ENCODE measurements at regions not wholly inside any gene's neighbourhood (a gene's known extent, or its start where the extent isn't known, plus 50 kb on each side); places are given as distances from the start of the nearest gene placed in this dataset.

GRCh38 chr15:70347321-70348225, 249.9 kb upstream of the TLE3 start:
- DNase-seq (ENCODE audit: low spot score): no peak

DNA sequence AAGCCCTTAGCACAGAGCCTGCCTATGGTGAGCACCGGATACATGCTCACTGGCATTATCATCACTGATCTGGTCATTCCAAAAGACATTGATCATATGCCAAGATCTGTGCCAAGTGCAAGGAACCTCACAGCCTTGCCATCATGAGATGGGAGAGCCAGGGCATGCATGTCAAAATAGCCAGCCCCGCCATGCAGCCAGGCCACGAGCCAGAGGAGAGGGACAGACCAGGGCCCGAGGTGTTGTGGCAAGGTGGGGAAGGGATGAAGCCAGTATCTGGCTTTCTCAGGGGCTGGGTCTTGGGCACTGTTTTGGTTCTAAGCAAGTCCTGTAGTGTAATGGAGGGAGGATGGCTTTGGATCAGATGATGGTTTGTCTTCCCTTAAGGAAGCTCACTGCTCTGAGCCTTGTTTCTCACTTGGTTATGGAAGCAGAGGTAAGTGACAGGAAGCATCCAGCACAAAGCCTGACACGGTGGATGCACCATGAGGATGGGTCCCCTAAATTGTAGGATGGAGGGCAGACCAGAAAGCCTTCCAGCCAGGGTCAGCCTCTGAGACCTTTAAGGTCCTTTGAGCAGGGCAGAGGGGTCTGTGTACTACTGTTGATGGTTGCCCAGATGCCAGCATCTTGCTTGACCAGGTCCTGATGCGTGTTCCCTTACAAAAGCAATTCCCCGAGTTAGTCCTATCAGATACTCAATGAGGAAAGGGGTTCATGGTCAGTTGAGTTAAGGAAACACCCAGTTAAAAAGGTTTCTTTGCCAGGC, 247.7 kb upstream of the TLE3 start:
- DNase-seq (ENCODE audit: low spot score): no peak

DNA sequence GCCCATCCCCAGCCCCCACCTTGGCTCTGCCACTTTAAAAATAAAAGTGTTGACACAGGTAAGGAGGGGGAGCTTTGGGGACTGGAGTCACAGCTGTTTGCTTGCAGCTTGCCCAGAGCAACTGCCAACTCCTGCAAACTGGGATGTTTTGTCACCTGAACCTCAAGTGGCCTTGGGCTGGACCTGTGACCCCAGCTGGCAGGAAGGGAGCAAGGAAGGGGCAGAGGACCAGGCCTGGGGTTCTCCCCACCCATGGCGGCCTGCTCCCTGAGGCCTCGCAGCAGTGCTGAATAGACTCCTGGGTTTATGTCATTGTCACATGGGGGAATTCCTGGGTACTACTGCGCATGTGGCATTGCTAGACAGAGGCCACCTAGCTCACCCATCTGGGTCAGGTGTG, 246.9 kb upstream of the TLE3 start:
- DNase-seq (ENCODE audit: low spot score): no peak

DNA sequence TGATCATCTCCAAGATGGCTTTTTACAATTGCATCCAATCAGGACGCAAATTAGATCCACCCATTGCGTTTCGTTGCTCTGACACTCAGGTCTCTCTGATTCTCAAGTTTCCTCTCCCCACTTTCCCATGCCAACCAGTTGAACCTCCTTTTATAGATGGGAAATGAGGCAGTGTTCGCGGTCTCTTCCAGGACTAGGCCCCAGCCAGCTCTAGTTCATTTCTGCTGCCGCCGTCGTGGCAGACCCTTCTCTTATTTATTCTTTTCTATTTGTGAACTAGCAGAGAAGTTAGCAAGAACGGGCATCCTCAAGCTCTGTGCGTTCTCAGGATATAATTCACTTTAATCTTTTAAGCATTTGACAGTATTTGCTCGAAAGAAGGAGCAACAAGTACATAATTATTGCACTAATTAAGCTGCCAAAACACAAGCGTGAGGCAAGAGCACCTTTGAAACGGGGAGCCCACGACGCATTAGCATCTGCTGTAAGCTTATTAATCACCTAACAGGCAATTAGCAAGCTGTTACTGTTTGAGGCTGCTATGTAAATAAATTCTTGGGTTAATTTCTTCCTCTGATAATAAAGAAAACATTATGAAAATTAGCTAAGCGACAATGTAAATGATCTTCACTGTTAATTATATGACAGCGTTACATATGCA, 246.4 kb upstream of the TLE3 start:
- no peak for DNase-seq (ENCODE audit: low spot score)

DNA sequence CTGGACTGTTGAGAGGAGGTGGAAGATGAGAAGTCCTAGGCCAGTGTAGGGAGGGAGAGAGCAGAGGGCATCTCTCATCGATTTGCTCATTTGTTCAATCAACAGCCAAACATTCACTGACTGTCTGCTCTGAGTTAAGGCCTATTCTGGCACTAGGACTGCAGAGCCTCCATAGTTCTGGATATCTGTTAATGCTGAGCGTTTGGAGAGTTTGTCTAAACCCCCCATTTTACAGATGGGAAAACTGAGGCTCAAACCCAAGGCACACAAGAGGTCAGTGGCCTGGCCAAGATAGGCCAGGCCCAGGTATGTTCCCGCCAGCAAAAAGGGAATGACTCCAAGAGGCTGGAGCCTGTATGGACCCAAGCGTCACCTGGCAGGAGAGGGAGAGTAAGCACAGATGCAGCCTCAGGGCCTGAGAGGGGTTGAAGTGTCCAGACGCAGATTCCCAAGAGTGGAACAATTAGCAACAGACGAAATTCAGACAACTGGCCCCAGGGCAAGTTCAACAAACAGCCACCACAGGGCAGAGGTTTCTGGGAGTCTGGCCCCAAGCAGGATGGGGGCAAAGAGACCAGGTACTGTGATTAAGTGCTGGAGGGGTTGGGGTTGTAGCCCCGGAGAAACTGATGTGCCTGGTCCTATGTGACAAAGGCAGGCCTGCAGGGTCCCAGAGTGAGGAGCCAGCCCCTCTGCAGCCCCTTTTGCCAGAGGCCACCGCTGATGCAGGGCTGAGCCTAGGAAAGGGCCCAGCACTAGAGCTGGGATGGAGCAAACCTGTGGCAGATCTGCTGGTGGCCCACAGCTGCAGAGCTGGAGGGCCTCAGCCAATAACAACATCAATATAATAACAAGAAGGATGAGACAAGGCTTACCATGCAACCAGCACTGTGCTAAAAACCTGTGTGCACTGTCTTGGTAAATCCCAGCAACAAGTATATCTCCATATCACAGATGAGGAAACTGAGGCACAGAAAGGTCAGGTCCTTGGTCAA, 245.1 kb upstream of the TLE3 start:
- DNase-seq (ENCODE audit: low spot score): no peak

DNA sequence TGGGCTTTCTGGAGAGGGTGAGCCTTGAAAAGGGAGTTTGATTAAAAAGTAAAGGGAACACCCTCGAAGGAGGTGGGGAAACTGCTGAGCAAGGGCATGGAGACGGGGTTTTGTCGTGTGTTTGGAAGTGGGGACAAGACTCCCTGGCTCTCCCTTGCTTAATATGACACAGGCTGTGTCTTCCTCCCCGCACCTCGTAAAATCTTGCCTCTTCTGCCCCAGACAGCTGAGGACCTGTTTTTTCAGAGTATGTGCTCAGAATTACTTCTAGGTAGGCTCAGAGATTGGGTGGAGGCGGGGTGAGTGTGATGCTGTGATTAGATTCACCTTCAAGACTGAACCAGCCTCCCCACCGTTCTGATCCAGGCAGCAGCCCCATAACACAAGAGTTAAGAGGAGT, 244.4 kb upstream of the TLE3 start:
- no peak for DNase-seq (ENCODE audit: low spot score)

DNA sequence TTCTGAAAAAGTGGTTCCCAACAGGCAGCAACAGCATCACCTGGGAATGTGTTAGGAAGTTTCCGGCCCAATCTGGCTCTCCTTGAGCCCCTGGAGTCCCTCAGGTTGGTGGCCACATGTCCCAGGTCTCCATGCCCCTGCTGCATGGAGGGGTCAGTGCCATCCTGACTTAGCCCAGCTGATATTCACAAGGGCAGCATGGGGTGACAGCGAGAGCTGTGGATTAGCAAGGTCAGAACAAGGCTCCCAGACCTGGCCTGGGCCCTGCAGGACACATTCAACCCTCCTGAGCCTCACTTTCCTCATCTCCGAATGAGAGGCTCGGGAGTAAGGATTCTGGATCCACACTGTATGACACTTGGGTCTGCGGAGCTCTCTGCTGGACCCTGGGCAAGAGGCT, 243.8 kb upstream of the TLE3 start:
- DNase-seq (ENCODE audit: low spot score): no peak

DNA sequence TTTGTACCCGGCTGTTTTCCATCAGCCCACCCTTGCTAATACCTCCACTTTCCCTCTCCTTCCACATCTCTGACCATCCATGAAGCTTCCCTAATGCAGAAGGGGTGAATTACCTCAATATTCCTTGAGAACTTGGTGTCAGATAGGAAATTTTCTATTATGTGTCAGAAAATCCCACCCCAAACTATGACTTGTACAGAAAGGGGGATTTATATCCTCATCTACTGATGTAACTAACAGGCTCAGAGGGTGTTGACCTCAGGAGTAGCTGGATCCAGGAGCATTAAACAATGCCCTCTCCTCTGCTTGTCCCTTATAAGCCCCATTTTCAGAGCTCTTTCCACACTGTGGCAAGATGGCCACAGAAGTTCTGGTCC, 242.8 kb upstream of the TLE3 start:
- DNase-seq (ENCODE audit: low spot score): no peak

DNA sequence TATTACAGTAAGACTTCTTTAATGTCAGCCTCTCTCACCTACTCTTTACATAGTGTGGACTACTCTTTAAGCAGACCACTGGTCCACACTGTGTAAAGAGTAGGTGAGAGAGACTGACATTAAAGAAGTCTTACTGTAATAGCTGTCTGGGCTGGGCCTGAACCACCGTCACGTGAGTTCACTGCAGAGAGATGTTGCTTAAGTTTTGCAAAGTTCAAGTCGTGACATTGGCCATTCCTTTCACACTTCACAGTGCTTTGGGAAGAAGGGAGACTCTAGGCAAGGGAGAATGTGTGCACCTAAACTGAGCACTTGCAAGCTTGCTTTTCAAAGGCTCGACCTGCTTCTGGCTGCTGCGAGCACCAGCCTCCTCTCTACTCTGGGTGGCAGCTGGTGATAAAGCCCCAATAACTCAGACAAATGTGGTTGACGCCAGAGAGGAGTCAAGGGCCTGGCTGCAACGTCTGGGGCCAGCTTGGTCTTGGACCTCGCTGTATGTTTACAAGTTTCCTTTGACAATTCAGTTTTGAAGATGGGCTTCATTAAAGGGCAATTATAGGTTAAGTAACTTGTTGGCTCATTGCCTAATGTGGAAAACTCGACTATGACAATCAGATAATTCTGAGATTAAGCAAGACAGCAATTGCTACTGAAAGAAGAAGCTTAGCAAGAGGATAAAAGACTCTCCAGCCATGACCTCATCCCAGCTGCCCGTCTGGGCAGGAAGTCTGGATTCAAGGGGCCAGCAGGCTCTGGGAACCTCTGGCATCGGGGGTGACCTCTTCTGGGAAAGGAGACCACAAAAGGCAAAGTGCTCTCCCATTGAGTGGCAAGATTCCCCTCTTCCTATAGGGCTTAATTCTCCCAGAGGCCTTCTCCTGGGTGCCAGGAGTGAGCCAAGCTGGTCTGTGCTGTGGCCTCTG, 242.1 kb upstream of the TLE3 start:
- no peak for DNase-seq (ENCODE audit: low spot score)

DNA sequence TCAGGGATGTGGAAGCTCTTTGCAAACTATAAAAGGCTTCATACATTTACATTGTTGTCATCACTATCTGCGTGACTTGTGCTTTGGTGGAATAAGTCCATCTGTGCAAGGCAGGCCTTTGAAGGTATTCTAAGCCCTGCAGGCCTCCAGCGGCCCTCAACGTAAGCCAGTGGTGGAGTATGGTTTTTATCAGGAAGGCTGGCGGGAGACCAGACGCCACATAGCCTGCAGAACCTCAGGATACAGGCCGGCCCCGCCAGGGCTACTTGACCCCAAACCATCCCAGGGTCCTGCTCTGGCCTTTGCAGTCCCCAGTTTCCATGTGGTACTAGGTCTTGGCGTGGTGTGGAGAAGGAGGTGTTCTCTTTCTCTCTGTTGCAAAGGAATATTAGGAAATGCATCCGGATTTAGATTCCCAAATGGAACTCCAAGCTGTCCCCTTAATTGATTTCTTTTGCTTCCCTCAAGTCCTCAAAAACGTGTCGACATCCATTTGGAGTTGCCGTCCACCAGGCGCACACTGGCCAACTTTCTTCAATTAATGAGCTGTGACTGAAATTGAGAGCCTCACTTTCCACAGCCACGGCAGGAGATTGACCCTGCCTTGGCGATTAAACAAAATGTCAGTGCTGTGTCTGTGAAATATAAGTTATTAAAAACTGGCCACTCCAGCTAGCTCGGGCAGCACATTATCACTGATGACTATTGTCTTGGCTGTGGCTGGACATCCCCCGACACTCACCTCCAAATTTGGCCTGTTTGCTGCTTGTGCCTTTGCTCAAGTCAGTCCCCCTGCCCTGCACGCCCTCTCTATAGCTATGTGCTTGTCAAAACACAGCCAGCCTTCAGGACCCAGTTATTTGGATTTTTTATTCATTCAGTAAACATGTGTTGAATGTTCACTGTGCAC, 239.8 kb upstream of the TLE3 start:
- DNase-seq (ENCODE audit: low spot score): no peak

DNA sequence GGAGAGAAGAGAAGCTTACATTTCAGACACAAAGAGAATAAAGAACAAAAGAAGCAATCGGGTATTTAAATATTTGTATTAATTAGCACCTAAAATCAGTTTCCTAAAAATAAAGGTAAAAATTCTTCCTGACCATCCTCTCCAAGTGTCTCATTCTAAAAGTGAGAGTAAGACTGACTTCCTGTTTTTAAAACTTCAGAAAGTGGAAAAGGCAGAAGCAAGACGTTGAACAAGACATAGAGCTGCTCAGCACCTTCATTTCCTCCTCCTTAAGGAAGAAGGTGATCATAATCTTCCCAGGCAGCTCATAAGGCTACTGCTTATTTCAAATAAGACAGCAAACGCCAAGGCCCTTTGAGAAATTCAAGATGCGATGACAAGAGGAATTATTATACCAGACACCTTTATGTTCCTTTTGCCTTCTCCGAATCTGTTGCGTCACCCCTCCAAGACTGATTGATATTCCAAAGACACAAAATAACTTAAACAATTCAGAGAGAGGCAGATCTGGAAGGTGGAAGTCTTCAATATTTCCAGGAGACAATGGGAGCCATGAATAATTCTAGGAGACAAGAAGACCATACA, 238.8 kb upstream of the TLE3 start:
- no peak for DNase-seq (ENCODE audit: low spot score)

- no peak for DNase-seq (ENCODE audit: low spot score)
Measured at GRCh38 chr15:70334286-70334685, 236.6 kb upstream of the TLE3 start.

DNA sequence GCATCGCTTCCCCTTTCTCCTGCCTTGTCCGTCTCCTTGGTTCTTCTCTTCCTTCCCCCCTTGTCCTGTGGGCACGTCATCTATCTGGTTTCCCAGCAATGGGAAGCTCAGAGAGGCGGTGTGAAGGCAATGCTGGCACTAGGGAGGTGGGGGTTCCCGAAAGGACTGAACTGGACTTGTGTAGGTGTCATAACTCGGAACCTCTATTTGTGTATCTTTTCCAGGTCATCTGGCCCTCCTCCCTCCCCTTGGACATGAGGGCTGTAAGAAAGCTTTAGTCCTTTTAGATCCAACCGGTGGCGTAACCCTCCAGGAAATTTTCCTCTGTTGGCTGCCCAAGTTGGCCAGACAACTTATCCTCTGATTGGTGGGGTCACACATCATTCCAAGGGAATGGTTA, 231.5 kb upstream of the TLE3 start:
- no peak for DNase-seq (ENCODE audit: low spot score)

DNA sequence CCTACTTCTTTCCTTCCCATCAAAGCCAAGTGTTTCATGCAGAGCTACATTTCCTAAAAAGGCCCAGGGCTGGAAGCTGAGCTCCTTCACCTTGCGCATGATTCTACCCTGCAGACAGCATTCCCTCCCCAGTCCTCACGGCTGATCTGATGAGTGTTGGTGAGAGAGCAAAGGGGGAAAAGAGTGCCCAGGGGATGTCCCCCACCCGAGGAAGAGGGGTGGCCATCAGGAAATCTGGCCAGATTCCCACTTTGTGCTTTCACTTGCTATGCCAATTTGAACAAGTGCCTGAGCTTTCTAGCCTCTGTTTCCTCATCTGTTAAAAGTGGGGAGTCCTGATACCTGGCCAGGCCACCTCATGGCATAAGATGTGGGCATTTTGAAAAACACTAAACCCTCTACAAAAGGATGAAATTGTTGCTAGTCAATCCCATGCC, 231.0 kb upstream of the TLE3 start:
- no peak for DNase-seq (ENCODE audit: low spot score)

DNA sequence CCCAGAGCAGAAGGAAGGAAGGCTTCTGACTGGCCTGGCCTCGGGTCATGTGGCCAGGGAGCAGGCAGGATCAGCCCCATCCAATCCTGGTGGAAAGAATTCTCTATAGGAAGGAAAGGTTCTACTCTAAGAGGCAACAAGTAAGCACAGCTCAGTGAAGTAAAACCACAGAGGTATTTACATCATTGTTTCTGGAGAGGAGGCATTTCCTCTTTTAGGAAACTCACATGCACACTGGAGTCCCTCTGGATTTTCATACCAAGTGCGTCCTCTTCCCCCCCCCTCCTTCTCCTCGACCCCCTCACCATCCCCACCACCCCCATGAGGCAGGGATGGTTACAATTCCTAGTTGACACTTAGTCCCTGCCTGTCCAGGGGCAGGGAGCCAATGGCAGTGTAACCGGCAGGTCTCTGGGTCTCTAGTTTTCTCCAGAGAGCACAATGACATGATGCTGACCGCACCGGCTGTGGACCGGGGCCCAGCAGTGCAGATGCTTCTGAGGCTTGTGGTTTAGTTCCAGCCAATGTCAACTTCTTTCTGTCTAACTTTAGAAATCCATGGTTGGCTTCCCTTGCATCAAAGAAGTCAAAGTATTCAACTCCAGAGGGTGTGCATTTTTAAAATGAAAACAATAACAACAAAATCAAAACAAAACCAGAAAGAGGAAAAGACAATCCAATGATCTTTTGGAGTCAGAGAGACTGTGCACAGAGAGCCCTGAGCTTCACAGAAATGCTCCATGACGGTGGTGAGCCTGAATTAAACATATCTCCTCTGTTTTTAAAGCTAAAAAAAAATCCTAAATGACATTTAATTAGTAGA, 230.3 kb upstream of the TLE3 start:
- no peak for DNase-seq (ENCODE audit: low spot score)

GRCh38 chr15:70327328-70327855, 229.7 kb upstream of the TLE3 start:
- no peak for DNase-seq (ENCODE audit: low spot score)

DNA sequence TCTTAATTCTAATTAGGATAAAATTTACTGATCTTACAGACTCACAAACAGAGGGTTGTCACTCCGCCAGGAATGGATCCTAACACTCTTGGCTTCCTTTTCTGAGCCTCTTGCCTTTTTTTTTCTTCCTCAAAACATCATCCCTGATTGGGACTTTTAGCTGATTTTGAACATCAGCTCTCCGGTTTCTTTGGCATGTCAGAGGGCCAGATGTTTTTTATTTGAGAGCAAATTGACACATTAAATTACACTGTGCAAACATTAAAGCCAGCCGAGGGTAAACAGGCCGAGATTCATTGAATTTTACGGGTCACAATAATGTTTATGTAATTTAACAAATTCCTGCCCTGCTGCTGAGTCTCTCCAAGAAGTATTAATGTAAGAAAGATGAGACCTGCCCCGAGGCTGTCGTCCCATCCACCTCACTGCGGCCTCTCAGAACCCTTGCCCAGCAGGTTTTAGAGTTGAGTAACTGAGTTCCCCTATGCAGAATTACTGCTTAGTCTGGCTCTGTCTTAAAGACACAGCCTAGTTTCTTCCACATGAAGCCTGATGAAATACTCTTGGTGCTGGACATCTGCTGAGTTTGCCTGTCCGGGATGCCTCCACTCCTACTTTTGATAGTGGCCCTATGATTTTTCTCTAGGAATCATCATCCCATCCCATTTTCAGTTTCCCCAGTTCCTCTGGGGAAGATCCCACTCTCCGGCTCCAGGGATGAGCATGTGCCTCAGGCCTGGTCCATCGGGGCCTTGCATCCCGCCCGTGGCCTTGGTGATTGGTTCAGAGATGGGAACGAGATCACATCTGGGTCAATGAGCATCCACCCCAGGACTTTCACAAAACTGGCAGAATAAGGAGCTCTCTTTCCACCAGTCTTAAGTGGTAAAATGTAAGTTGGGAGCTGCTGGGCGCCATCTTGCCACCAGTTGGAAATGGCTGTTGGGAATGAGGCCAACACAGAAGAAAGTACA, 226.6 kb upstream of the TLE3 start:
- no peak for DNase-seq (ENCODE audit: low spot score)
